Pancreas (tissue), 10 donors: ENCODE measurements at regions not wholly inside any gene's neighbourhood (a gene's known extent, or its start where the extent isn't known, plus 50 kb on each side); places are given as distances from the start of the nearest gene placed in this dataset.
"Not testable (repeated sequence)": the region's sequence is repeated elsewhere in the genome, so short reads cannot be mapped to it uniquely, and the experiment has no call there.

Experiments
- ATAC-seq, 4 donors: fragments of 200-7000 bp; cut with Tn5 transposase; one replicate each; pipeline versions ENCODE4 v1.8.0 to v1.9.1; 2020; ENCODE audit warnings: mild to moderate bottlenecking in 4 of 4, moderate library complexity in 4 of 4
- DNase-seq, 6 donors: peaks; one replicate each; pipeline ENCODE4 v3.0.0-alpha.2; 2020
- FAIRE-seq: peaks from 2 replicates; lab custom pipeline; 2012; peaks lifted over from hg19 to GRCh38; lab: Jason Lieb, UNC
- H3K27ac ChIP-seq, 4 donors: fragments of 200-600 bp; sonication (generic); 1 replicate in 3 of 4; 2 replicates in 1 of 4; pipeline versions ENCODE4 v1.5.0 to v1.8.0; 2020
- H3K27me3 ChIP-seq, 4 donors: fragments of 200-600 bp; one replicate each; pipeline ENCODE4 v1.8.0; 2021
- H3K36me3 ChIP-seq, 3 donors: fragments of 200-600 bp; sonication (generic) in 1 of 3; one replicate each; pipeline versions ENCODE4 v1.5.0 to v1.8.0; 2020 to 2021
- H3K4me1 ChIP-seq, 3 donors: fragments of 200-600 bp; one replicate each; pipeline ENCODE4 v1.8.0; 2021
- H3K4me3 ChIP-seq, 4 donors: fragments of 200-600 bp; sonication (generic) in 2 of 4; one replicate each; pipeline versions ENCODE4 v1.5.0 to v1.8.0; 2020 to 2021
- H3K9me3 ChIP-seq, 4 donors: fragments of 200-600 bp; one replicate each; pipeline ENCODE4 v1.8.0; 2021
- WGBS, 2 donors: extraction: QIAGEN DNeasy Blood & Tissue Kit; methylation state at CpG; one replicate each; pipeline ENCODE4 v1.1.7; 2013; 5-methylcytosine and 5-hydroxymethylcytosine counted together
- intact Hi-C, 3 donors: fragments of 100-400 bp; cut with DNase I; formaldehyde crosslinking; loops; one replicate each; pipeline versions ENCODE4 v1.11.1 to v1.14.2; 2022
- donor health status: healthy with polysubstance abuse.
- donor health status: DM: no; HTN: no; CAD: no; lungs with moderate emphysema.
- donor health status: DM: no; HTN: no; CAD: no.
- donor health status: control.
- donor health status: control.
- donor health status: Bipolar disorder and iron deficiency.
- donor health status: DM: yes; HTN: yes; CAD: no.
- donor health status: DM: no; HTN: no; CAD: no.
- donor health status: DM: no; HTN: no; CAD: no.
- donor health status: DM: yes; HTN: yes; CAD: no.

DNA sequence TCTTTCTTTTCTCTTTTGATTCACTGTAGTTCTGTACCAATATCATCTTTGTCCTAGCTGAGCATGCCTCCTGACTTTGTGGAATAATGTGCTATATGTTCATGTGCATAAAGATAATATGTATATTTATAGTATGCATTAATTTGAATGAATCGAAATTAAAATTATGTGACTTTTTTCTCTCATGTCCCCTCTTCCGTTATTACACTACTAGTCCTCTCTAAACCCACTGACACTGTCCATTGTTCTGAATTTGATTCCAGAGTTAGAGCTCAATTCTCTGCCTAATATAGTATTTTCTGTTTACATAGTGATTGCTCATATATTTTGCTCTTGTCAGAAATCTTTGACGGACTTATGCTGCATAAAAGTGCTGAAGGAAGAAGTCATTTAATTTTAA, 53.9 kb upstream of the BDP1 start:
- H3K4me1 ChIP-seq, ATAC-seq, H3K4me3 ChIP-seq, H3K27me3 ChIP-seq, H3K36me3 ChIP-seq, H3K27ac ChIP-seq, H3K9me3 ChIP-seq, intact Hi-C loops, FAIRE-seq, DNase-seq: not testable (repeated sequence)
- WGBS, 2 donors = 42 to 49% methylated on average over 3 of the region's 3 CpGs

DNA sequence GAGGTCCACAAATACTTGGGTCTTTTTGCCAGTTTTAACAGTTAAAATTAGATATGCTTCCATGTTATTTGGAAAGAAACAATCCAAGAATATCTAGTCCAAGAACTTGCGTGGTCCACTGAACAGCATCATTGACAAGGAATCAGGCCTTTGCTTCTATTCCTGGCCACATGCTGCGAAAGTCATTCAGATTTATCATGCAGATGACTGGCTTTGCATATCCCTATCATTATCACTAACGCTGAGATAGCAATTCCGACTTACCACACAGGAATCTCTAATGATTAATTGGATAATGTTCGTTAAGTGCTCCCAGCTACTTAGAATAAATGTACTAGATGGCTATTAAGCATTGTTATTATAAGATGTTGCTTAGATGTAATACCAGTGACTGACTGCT, 51.0 kb upstream of the BDP1 start:
- FAIRE-seq, DNase-seq, H3K9me3 ChIP-seq, H3K36me3 ChIP-seq, H3K4me3 ChIP-seq, H3K4me1 ChIP-seq, H3K27ac ChIP-seq, intact Hi-C loops, H3K27me3 ChIP-seq: not testable (repeated sequence)
- peak in 1 of 4 donors; percentile 25 for ATAC-seq
- WGBS, 2 donors = 56 to 77% methylated on average over 5 of the region's 5 CpGs

DNA sequence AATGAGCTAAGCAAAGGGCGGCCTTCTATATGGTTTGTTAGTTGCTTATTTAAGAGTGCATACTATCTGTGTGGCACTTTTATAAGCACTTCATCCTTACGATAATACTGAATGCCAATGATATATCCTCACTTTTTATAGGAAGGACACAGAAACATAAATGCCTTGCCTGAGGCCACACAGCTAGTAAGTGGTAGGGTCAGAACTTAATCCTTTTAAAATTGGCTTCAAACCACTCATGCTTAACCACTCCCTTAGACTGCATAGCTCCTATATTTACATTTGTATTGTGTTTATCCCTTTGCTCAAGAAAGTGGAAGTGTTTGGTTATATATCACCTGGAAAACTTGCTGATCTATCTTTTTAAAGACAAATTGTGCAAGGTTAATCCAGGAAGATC, 50.5 kb upstream of the BDP1 start:
- H3K27ac ChIP-seq, DNase-seq, H3K9me3 ChIP-seq, H3K36me3 ChIP-seq, H3K4me1 ChIP-seq, FAIRE-seq, ATAC-seq, H3K4me3 ChIP-seq, intact Hi-C loops, H3K27me3 ChIP-seq: not testable (repeated sequence)
- WGBS, 2 donors = 88 to 91% methylated on average over 2 of the region's 2 CpGs
